ENCODE measurements at regions not wholly inside any gene's neighbourhood (a gene's known extent, or its start where the extent isn't known, plus 50 kb on each side); places are given as distances from the start of the nearest gene placed in this dataset.

GRCh38 chr2:120826260-120826648 is 90.6 kb downstream of the GLI2 start:
- TF ChIP-seq CTCF (IDR thresholded peaks at IDR 0.05; ENCODE audit: borderline replicate concordance, control extremely low read depth, extremely low read depth, insufficient read depth, missing control alignments): no peak
- no peak for DNase-seq (ENCODE audit: low spot score)
- in situ Hi-C loops (cut with MboI; ENCODE audit: low sequenced_read_pairs, unreplicated experiment): no loop called here

DNA sequence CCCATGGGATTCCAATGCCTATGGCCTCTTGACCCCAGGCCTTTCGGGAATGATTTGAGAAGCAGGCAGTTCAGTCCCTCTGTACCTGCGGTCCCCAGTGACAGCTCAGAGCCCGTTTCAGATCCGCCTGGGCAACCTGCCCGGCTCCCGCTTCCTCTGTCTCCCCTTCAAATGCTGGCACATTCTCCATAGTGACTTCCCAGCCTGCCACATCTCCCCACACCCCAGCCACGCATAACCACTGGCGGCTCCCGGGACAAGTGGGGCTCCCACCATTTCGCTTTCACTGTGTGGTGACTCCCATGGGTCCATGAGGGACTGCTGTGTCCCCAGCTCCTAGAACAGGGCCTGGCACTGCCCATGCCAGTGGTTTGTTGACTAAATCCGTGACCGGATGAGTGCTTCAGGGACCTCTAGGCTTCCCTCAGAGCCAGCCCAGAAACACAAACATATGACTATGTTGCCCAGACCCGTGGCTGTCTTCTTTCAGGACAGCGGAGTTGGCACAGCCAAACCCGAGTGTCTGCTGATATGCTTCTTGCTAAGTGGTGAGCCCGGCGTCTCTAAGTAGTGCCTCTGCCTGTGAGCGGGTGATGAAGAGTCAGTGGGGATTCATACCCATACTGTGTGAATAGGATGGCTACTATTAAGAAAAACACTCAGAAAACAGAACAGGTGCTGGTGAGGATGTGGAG is 91.2 kb downstream of the GLI2 start:
- in situ Hi-C loops (cut with MboI; ENCODE audit: low sequenced_read_pairs, unreplicated experiment): no loop called here
- no peak for TF ChIP-seq CTCF (IDR thresholded peaks at IDR 0.05; ENCODE audit: borderline replicate concordance, control extremely low read depth, extremely low read depth, insufficient read depth, missing control alignments)
- DNase-seq (ENCODE audit: low spot score): no peak

GRCh38 chr2:120828066-120828465 is 92.4 kb downstream of the GLI2 start:
- no peak for TF ChIP-seq CTCF (IDR thresholded peaks at IDR 0.05; ENCODE audit: borderline replicate concordance, control extremely low read depth, extremely low read depth, insufficient read depth, missing control alignments)
- in situ Hi-C loops (cut with MboI; ENCODE audit: low sequenced_read_pairs, unreplicated experiment): no loop called here
- no peak for DNase-seq (ENCODE audit: low spot score)

- in situ Hi-C loops (cut with MboI; ENCODE audit: low sequenced_read_pairs, unreplicated experiment): no loop called here
- no peak for DNase-seq (ENCODE audit: low spot score)
- TF ChIP-seq CTCF (IDR thresholded peaks at IDR 0.05; ENCODE audit: borderline replicate concordance, control extremely low read depth, extremely low read depth, insufficient read depth, missing control alignments): no peak
Observed at GRCh38 chr2:120828829-120829632, 93.4 kb downstream of the GLI2 start.

GRCh38 chr2:120829633-120830025 is 94.0 kb downstream of the GLI2 start:
- DNase-seq (ENCODE audit: low spot score): no peak
- in situ Hi-C loops (cut with MboI; ENCODE audit: low sequenced_read_pairs, unreplicated experiment): no loop called here
- no peak for TF ChIP-seq CTCF (IDR thresholded peaks at IDR 0.05; ENCODE audit: borderline replicate concordance, control extremely low read depth, extremely low read depth, insufficient read depth, missing control alignments)

DNA sequence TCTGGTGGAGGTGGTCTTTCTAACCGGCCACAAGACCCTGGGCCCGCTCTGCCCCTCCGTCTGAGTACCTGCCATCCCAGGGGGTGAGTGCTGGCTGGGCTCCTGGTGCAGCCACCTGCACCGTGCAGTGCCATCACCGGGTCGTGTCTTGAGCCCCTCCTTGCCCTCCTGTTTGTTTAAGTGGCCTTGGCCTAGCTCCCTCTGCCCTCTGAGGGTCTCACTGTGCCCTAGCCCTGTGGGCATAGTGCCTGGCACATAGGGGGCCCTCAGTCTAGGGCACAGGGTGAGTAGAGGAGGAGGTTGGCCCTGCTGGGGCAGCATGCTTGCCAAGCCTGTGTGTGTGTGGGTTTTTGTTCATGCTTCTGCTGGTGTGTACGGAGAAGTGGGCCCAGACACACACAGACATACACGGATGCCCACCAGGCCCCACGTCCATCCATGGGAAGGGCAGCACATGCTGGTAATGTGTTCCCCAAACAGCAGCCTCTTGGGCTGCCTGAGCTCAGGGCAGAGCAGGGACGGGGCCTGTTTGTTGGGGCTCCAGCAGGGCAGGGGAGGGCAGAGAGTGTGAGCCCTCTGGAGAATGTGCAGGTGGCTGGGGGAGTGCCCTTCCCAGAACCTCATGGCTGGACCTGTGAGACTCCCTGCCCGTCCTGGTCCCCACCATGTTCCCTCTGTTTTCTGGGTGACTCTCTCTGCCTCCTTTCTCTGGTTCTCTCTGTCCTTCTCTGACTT is 94.6 kb downstream of the GLI2 start:
- DNase-seq (ENCODE audit: low spot score): no peak
- no peak for TF ChIP-seq CTCF (IDR thresholded peaks at IDR 0.05; ENCODE audit: borderline replicate concordance, control extremely low read depth, extremely low read depth, insufficient read depth, missing control alignments)
- in situ Hi-C loops (cut with MboI; ENCODE audit: low sequenced_read_pairs, unreplicated experiment): no loop called here
